ENCODE measurements at regions not wholly inside any gene's neighbourhood (a gene's known extent, or its start where the extent isn't known, plus 50 kb on each side); places are given as distances from the start of the nearest gene placed in this dataset.
"Not testable (repeated sequence)": the region's sequence is repeated elsewhere in the genome, so short reads cannot be mapped to it uniquely, and the experiment has no call there.

- TF ChIP-seq AGO2 (optimal IDR thresholded peaks at IDR 0.05; ENCODE audit: low read depth, low read length); ZEB1 (IDR thresholded peaks at IDR 0.05; ENCODE audit: insufficient replicate concordance, low read depth); ZNF354B (CRISPR knock-in tag; IDR thresholded peaks at IDR 0.05); CBX1 (IDR thresholded peaks at IDR 0.05; ENCODE audit: low read depth); KLF16 (CRISPR knock-in tag; IDR thresholded peaks at IDR 0.05); EP300 (IDR thresholded peaks at IDR 0.05; ENCODE audit: low read depth in 2 of 2, low read length in 2 of 2); EP300 (CRISPR knock-in tag; IDR thresholded peaks at IDR 0.05; ENCODE audit: borderline replicate concordance); ISL2 (CRISPR knock-in tag; IDR thresholded peaks at IDR 0.05): not testable (repeated sequence)
- TF ChIP-seq, protein P1, sequence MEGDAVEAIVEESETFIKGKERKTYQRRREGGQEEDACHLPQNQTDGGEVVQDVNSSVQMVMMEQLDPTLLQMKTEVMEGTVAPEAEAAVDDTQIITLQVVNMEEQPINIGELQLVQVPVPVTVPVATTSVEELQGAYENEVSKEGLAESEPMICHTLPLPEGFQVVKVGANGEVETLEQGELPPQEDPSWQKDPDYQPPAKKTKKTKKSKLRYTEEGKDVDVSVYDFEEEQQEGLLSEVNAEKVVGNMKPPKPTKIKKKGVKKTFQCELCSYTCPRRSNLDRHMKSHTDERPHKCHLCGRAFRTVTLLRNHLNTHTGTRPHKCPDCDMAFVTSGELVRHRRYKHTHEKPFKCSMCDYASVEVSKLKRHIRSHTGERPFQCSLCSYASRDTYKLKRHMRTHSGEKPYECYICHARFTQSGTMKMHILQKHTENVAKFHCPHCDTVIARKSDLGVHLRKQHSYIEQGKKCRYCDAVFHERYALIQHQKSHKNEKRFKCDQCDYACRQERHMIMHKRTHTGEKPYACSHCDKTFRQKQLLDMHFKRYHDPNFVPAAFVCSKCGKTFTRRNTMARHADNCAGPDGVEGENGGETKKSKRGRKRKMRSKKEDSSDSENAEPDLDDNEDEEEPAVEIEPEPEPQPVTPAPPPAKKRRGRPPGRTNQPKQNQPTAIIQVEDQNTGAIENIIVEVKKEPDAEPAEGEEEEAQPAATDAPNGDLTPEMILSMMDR (CRISPR knock-in tag; IDR thresholded peaks at IDR 0.05) = not testable (repeated sequence)
- TF ChIP-seq, protein P2, sequence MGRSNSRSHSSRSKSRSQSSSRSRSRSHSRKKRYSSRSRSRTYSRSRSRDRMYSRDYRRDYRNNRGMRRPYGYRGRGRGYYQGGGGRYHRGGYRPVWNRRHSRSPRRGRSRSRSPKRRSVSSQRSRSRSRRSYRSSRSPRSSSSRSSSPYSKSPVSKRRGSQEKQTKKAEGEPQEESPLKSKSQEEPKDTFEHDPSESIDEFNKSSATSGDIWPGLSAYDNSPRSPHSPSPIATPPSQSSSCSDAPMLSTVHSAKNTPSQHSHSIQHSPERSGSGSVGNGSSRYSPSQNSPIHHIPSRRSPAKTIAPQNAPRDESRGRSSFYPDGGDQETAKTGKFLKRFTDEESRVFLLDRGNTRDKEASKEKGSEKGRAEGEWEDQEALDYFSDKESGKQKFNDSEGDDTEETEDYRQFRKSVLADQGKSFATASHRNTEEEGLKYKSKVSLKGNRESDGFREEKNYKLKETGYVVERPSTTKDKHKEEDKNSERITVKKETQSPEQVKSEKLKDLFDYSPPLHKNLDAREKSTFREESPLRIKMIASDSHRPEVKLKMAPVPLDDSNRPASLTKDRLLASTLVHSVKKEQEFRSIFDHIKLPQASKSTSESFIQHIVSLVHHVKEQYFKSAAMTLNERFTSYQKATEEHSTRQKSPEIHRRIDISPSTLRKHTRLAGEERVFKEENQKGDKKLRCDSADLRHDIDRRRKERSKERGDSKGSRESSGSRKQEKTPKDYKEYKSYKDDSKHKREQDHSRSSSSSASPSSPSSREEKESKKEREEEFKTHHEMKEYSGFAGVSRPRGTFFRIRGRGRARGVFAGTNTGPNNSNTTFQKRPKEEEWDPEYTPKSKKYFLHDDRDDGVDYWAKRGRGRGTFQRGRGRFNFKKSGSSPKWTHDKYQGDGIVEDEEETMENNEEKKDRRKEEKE (IDR thresholded peaks at IDR 0.05) = not testable (repeated sequence)
Observed at GRCh38 chrX:45615591-45615990, 414.9 kb upstream of the DIPK2B start.
